Trophoblast cell (in vitro differentiated cells and primary cell): ENCODE measurements at regions not wholly inside any gene's neighbourhood (a gene's known extent, or its start where the extent isn't known, plus 50 kb on each side); places are given as distances from the start of the nearest gene placed in this dataset.
A peak's percentile ranks its signal among the peaks of the same experiment; 100 is the strongest.

Experiments
- DNase-seq, 2 donors: peaks; one replicate each; pipeline ENCODE4 v3.0.0-alpha.2; 2016
- H2AFZ ChIP-seq: 2 replicates; pipeline ENCODE4 v1.6.1; 2013; ENCODE audit warnings: low read length, moderate library complexity, mild to moderate bottlenecking; ENCODE audit not compliant: insufficient read depth, poor library complexity
- H2AK5ac ChIP-seq: 2 replicates; pipeline ENCODE4 v1.6.1; 2013; ENCODE audit warnings: mild to moderate bottlenecking, low read length
- H2BK120ac ChIP-seq: 2 replicates; pipeline ENCODE4 v1.6.1; 2013; ENCODE audit warnings: low read length, mild to moderate bottlenecking, moderate library complexity; ENCODE audit not compliant: insufficient read depth, poor library complexity
- H2BK12ac ChIP-seq: 2 replicates; pipeline ENCODE4 v1.6.1; 2013; ENCODE audit warnings: mild to moderate bottlenecking, low read length, moderate library complexity
- H2BK5ac ChIP-seq: 2 replicates; pipeline ENCODE4 v1.6.1; 2013; ENCODE audit warnings: low read length, low read depth, moderate library complexity, mild to moderate bottlenecking; ENCODE audit not compliant: poor library complexity
- H3K14ac ChIP-seq: 2 replicates; pipeline ENCODE4 v1.6.1; 2013; ENCODE audit warnings: mild to moderate bottlenecking, low read length
- H3K18ac ChIP-seq: 2 replicates; pipeline ENCODE4 v1.6.1; 2013; ENCODE audit warnings: mild to moderate bottlenecking, low read length
- H3K23ac ChIP-seq: 2 replicates; pipeline ENCODE4 v1.6.1; 2013; ENCODE audit warnings: low read length
- H3K27ac ChIP-seq: 2 replicates; pipeline ENCODE4 v1.5.1; 2013; ENCODE audit warnings: low read depth, mild to moderate bottlenecking, inconsistent platforms, low read length, moderate library complexity
- H3K27me3 ChIP-seq: 2 replicates; pipeline ENCODE4 v1.6.1; 2013; ENCODE audit warnings: inconsistent platforms, mild to moderate bottlenecking, low read length, moderate library complexity; ENCODE audit not compliant: insufficient read depth
- H3K36me3 ChIP-seq, 2 experiments: 1 replicate in 1 of 2; 2 replicates in 1 of 2; pipeline ENCODE4 v1.6.1; 2013; ENCODE audit warnings: low read length in 2 of 2, mild to moderate bottlenecking in 2 of 2, moderate library complexity in 1 of 2; ENCODE audit not compliant: insufficient read depth in 2 of 2, control insufficient read depth in 1 of 2
- H3K4ac ChIP-seq: 2 replicates; pipeline ENCODE4 v1.6.1; 2013; ENCODE audit warnings: low read depth, mild to moderate bottlenecking, low read length, moderate library complexity
- H3K4me1 ChIP-seq, 2 experiments: 1 replicate in 1 of 2; 2 replicates in 1 of 2; pipeline ENCODE4 v1.6.1; 2013; ENCODE audit warnings: low read length in 2 of 2, mild to moderate bottlenecking in 2 of 2, moderate library complexity in 1 of 2; ENCODE audit not compliant: insufficient read depth in 2 of 2, control insufficient read depth in 1 of 2
- H3K4me2 ChIP-seq: 2 replicates; pipeline ENCODE4 v1.6.1; 2013; ENCODE audit warnings: inconsistent platforms, mild to moderate bottlenecking, low read length, moderate library complexity
- H3K4me3 ChIP-seq: 2 replicates; pipeline ENCODE4 v1.5.1; 2013; ENCODE audit warnings: mild to moderate bottlenecking, low read depth, low read length, inconsistent platforms
- H3K79me1 ChIP-seq: one replicate; pipeline ENCODE4 v1.6.1; 2013; ENCODE audit warnings: low read length
- H3K79me2 ChIP-seq: 2 replicates; pipeline ENCODE4 v1.6.1; 2013; ENCODE audit warnings: low read length, mild to moderate bottlenecking; ENCODE audit not compliant: control insufficient read depth, insufficient read depth, poor library complexity
- H3K9ac ChIP-seq: 2 replicates; pipeline ENCODE4 v1.6.1; 2013; ENCODE audit warnings: mild to moderate bottlenecking, low read length
- H3K9me3 ChIP-seq: 2 replicates; pipeline ENCODE4 v1.6.1; 2013; ENCODE audit warnings: low read depth, mild to moderate bottlenecking, control low read depth, inconsistent platforms, low read length; ENCODE audit not compliant: insufficient read depth
- H4K12ac ChIP-seq: 2 replicates; pipeline ENCODE4 v1.6.1; 2013; ENCODE audit warnings: low read depth, mild to moderate bottlenecking, low read length, moderate library complexity
- H4K8ac ChIP-seq: 2 replicates; pipeline ENCODE4 v1.6.1; 2013; ENCODE audit warnings: low read depth, mild to moderate bottlenecking, low read length, moderate library complexity
- H4K91ac ChIP-seq: one replicate; pipeline ENCODE4 v1.6.1; 2013; ENCODE audit warnings: low read depth, mild to moderate bottlenecking, low read length, moderate library complexity
- WGBS: extraction: QIAGEN DNeasy Blood & Tissue Kit; methylation state at CpG from one replicate; pipeline ENCODE4 v1.1.7; 2013; ENCODE audit warnings: missing lambda C conversion rate; ENCODE audit not compliant: insufficient read length, insufficient coverage; ENCODE audit errors: extremely low coverage; 5-methylcytosine and 5-hydroxymethylcytosine counted together

GRCh38 chr5:159779481-159779880, 136.8 kb upstream of the ADRA1B start:
- Histone ChIP-seq H3K27ac (no peak overlapping the region), H3K4me1 (peaks cover 0 to 2% of the 10 kb centered on the region in 2 experiments), H2BK5ac (no peak overlapping the region), H3K4me2 (no peak overlapping the region), H3K36me3 (no peaks in the 10 kb centered on the region), H3K79me2 (no peaks in the 10 kb centered on the region), H3K9me3 (peaks cover 2% of the 10 kb centered on the region), H2BK12ac (no peak overlapping the region), H3K14ac (no peak overlapping the region), H3K4ac (no peak overlapping the region), H3K4me3 (no peak overlapping the region), H3K9ac (no peak overlapping the region), H4K8ac (no peak overlapping the region), H2AFZ (no peak overlapping the region), H4K91ac (no peak overlapping the region), H4K12ac (no peak overlapping the region), H3K18ac (no peak overlapping the region), H3K27me3 (no peaks in the 10 kb centered on the region), H2AK5ac (no peak overlapping the region), H2BK120ac (no peak overlapping the region), H3K79me1 (no peaks in the 10 kb centered on the region), H3K23ac (no peak overlapping the region)
- WGBS = no CpG with 5 or more reads among the region's 4 CpGs
- DNase-seq = no peak

- Histone ChIP-seq H4K12ac (no peak overlapping the region), H2BK120ac (no peak overlapping the region), H3K23ac (no peak overlapping the region), H3K27me3 (no peaks in the 10 kb centered on the region), H3K4me1 (no peaks in the 10 kb centered on the region), H3K9ac (no peak overlapping the region), H3K18ac (no peak overlapping the region), H2AK5ac (no peak overlapping the region), H3K79me2 (no peaks in the 10 kb centered on the region), H4K8ac (no peak overlapping the region), H3K36me3 (no peaks in the 10 kb centered on the region), H2BK5ac (no peak overlapping the region), H3K4me2 (no peak overlapping the region), H3K79me1 (no peaks in the 10 kb centered on the region), H3K4ac (no peak overlapping the region), H3K4me3 (no peak overlapping the region), H4K91ac (no peak overlapping the region), H3K14ac (no peak overlapping the region), H2AFZ (no peak overlapping the region), H3K9me3 (peaks cover 2% of the 10 kb centered on the region), H2BK12ac (no peak overlapping the region), H3K27ac (no peak overlapping the region)
- no CpG with 5 or more reads among the region's 3 CpGs for WGBS
- DNase-seq = no peak
These were observed 136.0 kb upstream of the ADRA1B start for GRCh38 chr5:159780246-159780645.

GRCh38 chr5:159781626-159782157, 134.6 kb upstream of the ADRA1B start:
- no peak overlapping the region for H2AK5ac ChIP-seq
- no peaks in the 10 kb centered on the region for H3K79me2 ChIP-seq
- H3K23ac ChIP-seq = no peak overlapping the region
- no peak overlapping the region for H3K4ac ChIP-seq
- H3K4me1 ChIP-seq = no peaks in the 10 kb centered on the region
- no peak overlapping the region for H2BK120ac ChIP-seq
- H3K14ac ChIP-seq = no peak overlapping the region
- no peak overlapping the region for H3K27ac ChIP-seq
- H3K9me3 ChIP-seq = peaks cover 2% of the 10 kb centered on the region
- H3K27me3 ChIP-seq = no peaks in the 10 kb centered on the region
- no peak overlapping the region for H2BK12ac ChIP-seq
- no CpG with 5 or more reads among the region's 3 CpGs for WGBS
- no peak overlapping the region for H3K4me2 ChIP-seq
- no peaks in the 10 kb centered on the region for H3K79me1 ChIP-seq
- no peaks in the 10 kb centered on the region for H3K36me3 ChIP-seq
- no peak overlapping the region for H4K8ac ChIP-seq
- DNase-seq = peak; percentile 35 to 45
- no peak overlapping the region for H3K18ac ChIP-seq
- H4K12ac ChIP-seq = no peak overlapping the region
- no peak overlapping the region for H3K4me3 ChIP-seq
- no peak overlapping the region for H2BK5ac ChIP-seq
- no peak overlapping the region for H4K91ac ChIP-seq
- no peak overlapping the region for H3K9ac ChIP-seq
- H2AFZ ChIP-seq = no peak overlapping the region

- no peak overlapping the region for H2AK5ac ChIP-seq
- H2BK120ac ChIP-seq = no peak overlapping the region
- no peak overlapping the region for H4K91ac ChIP-seq
- no peak overlapping the region for H3K4me2 ChIP-seq
- no peak overlapping the region for H3K9ac ChIP-seq
- H3K14ac ChIP-seq = no peak overlapping the region
- H4K12ac ChIP-seq = no peak overlapping the region
- no peak for DNase-seq
- no peak overlapping the region for H2BK12ac ChIP-seq
- H3K27me3 ChIP-seq = no peaks in the 10 kb centered on the region
- no peak overlapping the region for H3K18ac ChIP-seq
- H3K79me2 ChIP-seq = no peaks in the 10 kb centered on the region
- no peak overlapping the region for H2AFZ ChIP-seq
- H3K4me1 ChIP-seq = no peaks in the 10 kb centered on the region
- no peak overlapping the region for H3K4me3 ChIP-seq
- H3K36me3 ChIP-seq = no peaks in the 10 kb centered on the region
- peaks cover 2% of the 10 kb centered on the region for H3K9me3 ChIP-seq
- no peak overlapping the region for H3K23ac ChIP-seq
- no peak overlapping the region for H2BK5ac ChIP-seq
- H3K79me1 ChIP-seq = no peaks in the 10 kb centered on the region
- WGBS = no CpG with 5 or more reads among the region's 9 CpGs
- no peak overlapping the region for H4K8ac ChIP-seq
- H3K27ac ChIP-seq = no peak overlapping the region
- no peak overlapping the region for H3K4ac ChIP-seq
These were observed 133.9 kb upstream of the ADRA1B start for GRCh38 chr5:159782197-159782994.
